ENCODE measurements at regions not wholly inside any gene's neighbourhood (a gene's known extent, or its start where the extent isn't known, plus 50 kb on each side); places are given as distances from the start of the nearest gene placed in this dataset.

- TF ChIP-seq, protein P1, sequence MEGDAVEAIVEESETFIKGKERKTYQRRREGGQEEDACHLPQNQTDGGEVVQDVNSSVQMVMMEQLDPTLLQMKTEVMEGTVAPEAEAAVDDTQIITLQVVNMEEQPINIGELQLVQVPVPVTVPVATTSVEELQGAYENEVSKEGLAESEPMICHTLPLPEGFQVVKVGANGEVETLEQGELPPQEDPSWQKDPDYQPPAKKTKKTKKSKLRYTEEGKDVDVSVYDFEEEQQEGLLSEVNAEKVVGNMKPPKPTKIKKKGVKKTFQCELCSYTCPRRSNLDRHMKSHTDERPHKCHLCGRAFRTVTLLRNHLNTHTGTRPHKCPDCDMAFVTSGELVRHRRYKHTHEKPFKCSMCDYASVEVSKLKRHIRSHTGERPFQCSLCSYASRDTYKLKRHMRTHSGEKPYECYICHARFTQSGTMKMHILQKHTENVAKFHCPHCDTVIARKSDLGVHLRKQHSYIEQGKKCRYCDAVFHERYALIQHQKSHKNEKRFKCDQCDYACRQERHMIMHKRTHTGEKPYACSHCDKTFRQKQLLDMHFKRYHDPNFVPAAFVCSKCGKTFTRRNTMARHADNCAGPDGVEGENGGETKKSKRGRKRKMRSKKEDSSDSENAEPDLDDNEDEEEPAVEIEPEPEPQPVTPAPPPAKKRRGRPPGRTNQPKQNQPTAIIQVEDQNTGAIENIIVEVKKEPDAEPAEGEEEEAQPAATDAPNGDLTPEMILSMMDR (IDR thresholded peaks at IDR 0.05) = no peak
- no peak for TF ChIP-seq POLR2A (IDR thresholded peaks at IDR 0.05)
Measured at GRCh38 chr6:90887764-90888163, 300.9 kb upstream of the MAP3K7 start.
